DOHH2 (cell line): ENCODE measurements at regions not wholly inside any gene's neighbourhood (a gene's known extent, or its start where the extent isn't known, plus 50 kb on each side); places are given as distances from the start of the nearest gene placed in this dataset.
"Not testable (repeated sequence)": the region's sequence is repeated elsewhere in the genome, so short reads cannot be mapped to it uniquely, and the experiment has no call there.

Experiments used
- EZH2phosphoT487 ChIP-seq: fragments of 200-600 bp; sonication (generic); IDR thresholded peaks from 2 replicates; pipeline ENCODE4 v1.6.1; 2017; ENCODE audit warnings: borderline replicate concordance, mild to moderate bottlenecking, antibody characterized with exemption, low read length, moderate library complexity, mixed read lengths
- TF ChIP-seq, protein P1 (sequence below): fragments of 200-600 bp; sonication (generic); IDR thresholded peaks from one replicate; pipeline ENCODE4 v1.5.1; 2014; ENCODE audit warnings: antibody characterized with exemption, mild to moderate bottlenecking, low read depth, low read length; ENCODE audit not compliant: poor library complexity, severe bottlenecking

DNA sequence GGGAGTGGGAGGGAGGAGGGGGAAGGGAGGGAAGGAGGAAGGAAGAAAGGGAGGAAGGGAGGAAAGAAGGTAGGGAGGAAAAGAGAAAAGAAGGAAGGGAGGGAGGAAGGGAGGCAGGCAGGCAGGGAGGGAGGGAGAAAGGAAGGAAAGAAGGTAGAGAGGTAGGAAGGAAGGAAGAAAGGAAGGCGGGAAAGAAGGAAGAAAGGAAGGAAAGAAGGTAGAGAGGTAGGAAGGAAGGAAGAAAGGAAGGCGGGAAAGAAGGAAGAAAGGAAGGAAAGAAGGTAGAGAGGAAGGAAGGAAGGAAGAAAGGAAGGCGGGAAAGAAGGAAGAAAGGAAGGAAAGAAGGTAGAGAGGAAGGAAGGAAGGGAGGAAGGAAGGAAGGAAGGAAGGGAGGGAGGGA is 840.3 kb upstream of the ROBO1 start:
- TF ChIP-seq, protein P1, sequence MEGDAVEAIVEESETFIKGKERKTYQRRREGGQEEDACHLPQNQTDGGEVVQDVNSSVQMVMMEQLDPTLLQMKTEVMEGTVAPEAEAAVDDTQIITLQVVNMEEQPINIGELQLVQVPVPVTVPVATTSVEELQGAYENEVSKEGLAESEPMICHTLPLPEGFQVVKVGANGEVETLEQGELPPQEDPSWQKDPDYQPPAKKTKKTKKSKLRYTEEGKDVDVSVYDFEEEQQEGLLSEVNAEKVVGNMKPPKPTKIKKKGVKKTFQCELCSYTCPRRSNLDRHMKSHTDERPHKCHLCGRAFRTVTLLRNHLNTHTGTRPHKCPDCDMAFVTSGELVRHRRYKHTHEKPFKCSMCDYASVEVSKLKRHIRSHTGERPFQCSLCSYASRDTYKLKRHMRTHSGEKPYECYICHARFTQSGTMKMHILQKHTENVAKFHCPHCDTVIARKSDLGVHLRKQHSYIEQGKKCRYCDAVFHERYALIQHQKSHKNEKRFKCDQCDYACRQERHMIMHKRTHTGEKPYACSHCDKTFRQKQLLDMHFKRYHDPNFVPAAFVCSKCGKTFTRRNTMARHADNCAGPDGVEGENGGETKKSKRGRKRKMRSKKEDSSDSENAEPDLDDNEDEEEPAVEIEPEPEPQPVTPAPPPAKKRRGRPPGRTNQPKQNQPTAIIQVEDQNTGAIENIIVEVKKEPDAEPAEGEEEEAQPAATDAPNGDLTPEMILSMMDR: not testable (repeated sequence)
- TF ChIP-seq EZH2phosphoT487: not testable (repeated sequence)
